CD14-positive monocyte (primary cell): ENCODE measurements at regions not wholly inside any gene's neighbourhood (a gene's known extent, or its start where the extent isn't known, plus 50 kb on each side); places are given as distances from the start of the nearest gene placed in this dataset.

Experiments
- DNase-seq, 3 donors: peaks; one replicate each; pipeline ENCODE4 v3.0.0-alpha.2; 2011 to 2022
- H2AFZ ChIP-seq: 2 replicates; pipeline ENCODE4 v1.6.0; 2012; ENCODE audit warnings: mild to moderate bottlenecking, low read depth, low read length, inconsistent platforms; ENCODE audit not compliant: insufficient read depth, poor library complexity, severe bottlenecking
- H3K27ac ChIP-seq, 2 donors: 1 replicate in 1 of 2; 2 replicates in 1 of 2; pipeline ENCODE4 v1.5.1; 2012 to 2013; ENCODE audit warnings: low read length in 2 of 2, control low read depth in 1 of 2, inconsistent platforms in 1 of 2, low read depth in 1 of 2, mild to moderate bottlenecking in 1 of 2
- H3K27me3 ChIP-seq, 2 donors: one replicate each; pipeline versions ENCODE4 v1.6.0 to v1.6.1; 2011 to 2013; ENCODE audit warnings: low read length in 2 of 2; ENCODE audit not compliant: control insufficient read depth in 2 of 2, insufficient read depth in 2 of 2
- H3K36me3 ChIP-seq, 2 donors: replicated peaks in 1 of 2; 1 replicate in 1 of 2; 2 replicates in 1 of 2; pipeline versions ENCODE4 v1.5.1 to v1.6.1; 2012 to 2013; ENCODE audit warnings: low read length in 2 of 2, control low read depth in 1 of 2, inconsistent platforms in 1 of 2, mild to moderate bottlenecking in 1 of 2; ENCODE audit not compliant: insufficient read depth in 2 of 2, control insufficient read depth in 1 of 2
- H3K4me1 ChIP-seq, 2 donors: 1 replicate in 1 of 2; 2 replicates in 1 of 2; pipeline versions ENCODE4 v1.5.1 to v1.6.1; 2012 to 2013; ENCODE audit warnings: low read length in 2 of 2, control low read depth in 1 of 2, inconsistent platforms in 1 of 2, mild to moderate bottlenecking in 1 of 2, moderate library complexity in 1 of 2; ENCODE audit not compliant: insufficient read depth in 2 of 2, control insufficient read depth in 1 of 2
- H3K4me2 ChIP-seq: replicated peaks from 2 replicates; pipeline ENCODE3; 2012; ENCODE audit warnings: low read length, moderate library complexity, mild to moderate bottlenecking; ENCODE audit not compliant: poor library complexity, severe bottlenecking; ENCODE audit errors: extremely low read depth
- H3K4me3 ChIP-seq, 3 experiments: fragments of 200-600 bp in 1 of 3; sonication (generic) in 1 of 3; replicated peaks in 1 of 3; 1 replicate in 2 of 3; 2 replicates in 1 of 3; pipeline ENCODE4 v1.5.1; 2011 to 2013; ENCODE audit warnings: low read length in 3 of 3, mild to moderate bottlenecking in 3 of 3, control low read depth in 2 of 3, low read depth in 2 of 3, inconsistent platforms in 1 of 3, moderate library complexity in 1 of 3
- H3K79me2 ChIP-seq: 2 replicates; pipeline ENCODE4 v1.6.0; 2012; ENCODE audit warnings: mild to moderate bottlenecking, control low read depth, inconsistent platforms, low read length, moderate library complexity; ENCODE audit not compliant: insufficient read depth
- H3K9ac ChIP-seq: 2 replicates; pipeline ENCODE4 v1.6.0; 2017; ENCODE audit warnings: low read length, mild to moderate bottlenecking; ENCODE audit not compliant: insufficient read depth, poor library complexity, severe bottlenecking
- H3K9me3 ChIP-seq, 2 donors: replicated peaks in 1 of 2; 1 replicate in 1 of 2; 2 replicates in 1 of 2; pipeline versions ENCODE4 v1.5.1 to v1.6.1; 2012 to 2013; ENCODE audit warnings: low read length in 2 of 2, control low read depth in 1 of 2; ENCODE audit not compliant: control insufficient read depth in 1 of 2, insufficient read depth in 1 of 2
- H4K20me1 ChIP-seq: 2 replicates; pipeline ENCODE4 v1.6.0; 2012; ENCODE audit warnings: mild to moderate bottlenecking, low read length, control low read depth, moderate library complexity; ENCODE audit not compliant: insufficient read depth
- H3K27ac Mint-ChIP-seq, 7 donors: one replicate each; pipeline ENCODE4 v1.8.0; 2020; ENCODE audit warnings: mild to moderate bottlenecking in 7 of 7, mixed read lengths in 7 of 7, moderate library complexity in 6 of 7, inconsistent platforms in 2 of 7
- H3K27me3 Mint-ChIP-seq, 3 donors: one replicate each; pipeline ENCODE4 v1.8.0; 2021 to 2022; ENCODE audit warnings: low read depth in 3 of 3, mild to moderate bottlenecking in 3 of 3, mixed read lengths in 3 of 3, moderate library complexity in 3 of 3, inconsistent platforms in 1 of 3
- H3K36me3 Mint-ChIP-seq, 2 donors: one replicate each; pipeline ENCODE4 v1.8.0; 2020; ENCODE audit warnings: mixed read lengths in 2 of 2, inconsistent platforms in 1 of 2, mild to moderate bottlenecking in 1 of 2
- H3K4me1 Mint-ChIP-seq: one replicate; pipeline ENCODE4 v1.8.0; 2020; ENCODE audit warnings: mild to moderate bottlenecking, mixed read lengths
- H3K4me3 Mint-ChIP-seq, 2 donors: one replicate each; pipeline ENCODE4 v1.8.0; 2020; ENCODE audit warnings: mild to moderate bottlenecking in 2 of 2, mixed read lengths in 2 of 2, moderate library complexity in 1 of 2
- H3K9me3 Mint-ChIP-seq, 7 donors: one replicate each; pipeline ENCODE4 v1.8.0; 2020 to 2022; ENCODE audit warnings: mixed read lengths in 7 of 7, mild to moderate bottlenecking in 6 of 7, moderate library complexity in 6 of 7, inconsistent platforms in 2 of 7
- CTCF ChIP-seq: fragments of 200-600 bp; IDR thresholded peaks from one replicate; pipeline ENCODE4 v1.8.0; 2022; ENCODE audit warnings: antibody characterized with exemption, mild to moderate bottlenecking
- WGBS: methylation state at CpG from one replicate; pipeline ENCODE4 v1.1.5; 2013; ENCODE audit warnings: missing lambda C conversion rate; ENCODE audit not compliant: insufficient coverage; 5-methylcytosine and 5-hydroxymethylcytosine counted together
- intact Hi-C, 2 donors: fragments of 100-400 bp; cut with micrococcal nuclease; formaldehyde crosslinking; loops; one replicate each; pipeline versions ENCODE4 v1.15.0 to v1.15.1; 2023

- peaks cover 2 to 3% of the 10 kb centered on the region in 2 donors for H3K4me1 ChIP-seq
- H3K4me1 Mint-ChIP-seq: peaks cover 7% of the 10 kb centered on the region
Observed at GRCh38 chr6:51289041-51289440, 470.4 kb downstream of the TFAP2B start.

GRCh38 chr6:51292659-51293058 lies 474.0 kb downstream of the TFAP2B start:
- Mint-ChIP-seq H3K36me3 (no peaks in the 10 kb centered on the region), H3K27ac (no peak overlapping the region), H3K4me1 (peaks cover 4% of the 10 kb centered on the region), H3K9me3 (peaks cover 0 to 6% (median 2%) of the 10 kb centered on the region in 7 donors), H3K4me3 (no peak overlapping the region), H3K27me3 (peaks cover 0 to 2% (median 0%) of the 10 kb centered on the region in 3 donors)
- no CpG with 5 or more reads among the region's 1 CpG for WGBS
- intact Hi-C loops: no loop called here
- no peak overlapping the region for H3K4me2 ChIP-seq
- H4K20me1 ChIP-seq: no peaks in the 10 kb centered on the region
- no peaks in the 10 kb centered on the region for H3K27me3 ChIP-seq
- H3K79me2 ChIP-seq: no peaks in the 10 kb centered on the region
- H3K4me3 ChIP-seq: no peak overlapping the region
- no peak overlapping the region for H2AFZ ChIP-seq
- no peak overlapping the region for H3K9ac ChIP-seq
- no peak for DNase-seq
- no peak for TF ChIP-seq CTCF
- H3K27ac ChIP-seq: no peak overlapping the region
- H3K9me3 ChIP-seq: no peaks in the 10 kb centered on the region
- no peaks in the 10 kb centered on the region for H3K4me1 ChIP-seq
- H3K36me3 ChIP-seq: no peaks in the 10 kb centered on the region

More at GRCh38 chr6:51289041-51289440, 470.4 kb downstream of the TFAP2B start:
- Histone ChIP-seq H3K27ac (no peak overlapping the region), H3K9me3 (no peaks in the 10 kb centered on the region), H3K4me2 (no peak overlapping the region), H3K36me3 (no peaks in the 10 kb centered on the region), H3K79me2 (no peaks in the 10 kb centered on the region), H3K4me3 (no peak overlapping the region), H3K9ac (no peak overlapping the region), H2AFZ (no peak overlapping the region), H4K20me1 (no peaks in the 10 kb centered on the region), H3K27me3 (no peaks in the 10 kb centered on the region)
- WGBS: no CpG with 5 or more reads among the region's 3 CpGs
- TF ChIP-seq CTCF: no peak
- Mint-ChIP-seq H3K36me3 (no peaks in the 10 kb centered on the region), H3K9me3 (peaks cover 0 to 3% (median 0%) of the 10 kb centered on the region in 7 donors), H3K27me3 (peaks cover 0 to 2% (median 0%) of the 10 kb centered on the region in 3 donors), H3K4me3 (no peak overlapping the region), H3K27ac (no peak overlapping the region)
- intact Hi-C loops: no loop called here
- DNase-seq: no peak
